Esophagus muscularis mucosa (tissue), 4 donors: ENCODE measurements at regions not wholly inside any gene's neighbourhood (a gene's known extent, or its start where the extent isn't known, plus 50 kb on each side); places are given as distances from the start of the nearest gene placed in this dataset.

Experiments used
- DNase-seq: peaks from one replicate; pipeline ENCODE4 v3.0.0-alpha.2; 2017; ENCODE audit errors: extremely low spot score
- H3K27ac ChIP-seq, 4 donors: fragments of 200-600 bp; sonication (generic); replicated peaks in 1 of 4; 1 replicate in 3 of 4; 2 replicates in 1 of 4; pipeline ENCODE4 v1.5.1; 2016 to 2019; ENCODE audit warnings: mild to moderate bottlenecking in 1 of 4
- H3K27me3 ChIP-seq, 4 donors: fragments of 200-600 bp; sonication (generic); one replicate each; pipeline versions ENCODE4 v1.5.1 to v1.6.0; 2016 to 2019
- H3K36me3 ChIP-seq, 4 donors: fragments of 200-600 bp; sonication (generic); one replicate each; pipeline ENCODE4 v1.5.1; 2016 to 2019
- H3K4me1 ChIP-seq, 4 donors: fragments of 200-600 bp; sonication (generic); one replicate each; pipeline ENCODE4 v1.5.1; 2016 to 2019
- H3K4me3 ChIP-seq, 4 donors: fragments of 200-600 bp; sonication (generic); 1 replicate in 2 of 4; 2 replicates in 2 of 4; pipeline ENCODE4 v1.5.1; 2016 to 2019; ENCODE audit warnings: mild to moderate bottlenecking in 4 of 4, moderate library complexity in 1 of 4
- H3K9me3 ChIP-seq, 4 donors: fragments of 200-600 bp; sonication (generic); 1 replicate in 3 of 4; 2 replicates in 1 of 4; pipeline ENCODE4 v1.5.1; 2016 to 2019
- EP300 ChIP-seq: sonication (generic); formaldehyde crosslinking; IDR thresholded peaks from one replicate; pipeline ENCODE4 v1.6.1; 2017; ENCODE audit warnings: antibody characterized with exemption
- POLR2A ChIP-seq: fragments of 450-650 bp; IDR thresholded peaks from one replicate; pipeline ENCODE4 v1.6.1; 2017; ENCODE audit warnings: antibody characterized with exemption, moderate library complexity, mild to moderate bottlenecking, low read depth
- POLR2AphosphoS5 ChIP-seq, 2 donors: sonication (generic); formaldehyde crosslinking; IDR thresholded peaks; one replicate each; pipeline ENCODE4 v1.6.1; 2017; ENCODE audit warnings: antibody characterized with exemption in 2 of 2
- WGBS: methylation state at CpG from one replicate; pipeline ENCODE4 v1.1.5; 2018; 5-methylcytosine and 5-hydroxymethylcytosine counted together
- intact Hi-C: fragments of 100-400 bp; cut with DNase I; formaldehyde crosslinking; loops from one replicate; pipeline ENCODE4 v1.15.1; 2023
- TF ChIP-seq, protein P1 (sequence below), 3 experiments: fragments of 200-600 bp in 2 of 3; fragments of 450-650 bp in 1 of 3; sonication (generic) in 2 of 3; IDR thresholded peaks; one replicate each; pipeline ENCODE4 v1.5.1; 2017 to 2019; ENCODE audit warnings: antibody characterized with exemption in 3 of 3, mild to moderate bottlenecking in 2 of 3, moderate library complexity in 1 of 3

DNA sequence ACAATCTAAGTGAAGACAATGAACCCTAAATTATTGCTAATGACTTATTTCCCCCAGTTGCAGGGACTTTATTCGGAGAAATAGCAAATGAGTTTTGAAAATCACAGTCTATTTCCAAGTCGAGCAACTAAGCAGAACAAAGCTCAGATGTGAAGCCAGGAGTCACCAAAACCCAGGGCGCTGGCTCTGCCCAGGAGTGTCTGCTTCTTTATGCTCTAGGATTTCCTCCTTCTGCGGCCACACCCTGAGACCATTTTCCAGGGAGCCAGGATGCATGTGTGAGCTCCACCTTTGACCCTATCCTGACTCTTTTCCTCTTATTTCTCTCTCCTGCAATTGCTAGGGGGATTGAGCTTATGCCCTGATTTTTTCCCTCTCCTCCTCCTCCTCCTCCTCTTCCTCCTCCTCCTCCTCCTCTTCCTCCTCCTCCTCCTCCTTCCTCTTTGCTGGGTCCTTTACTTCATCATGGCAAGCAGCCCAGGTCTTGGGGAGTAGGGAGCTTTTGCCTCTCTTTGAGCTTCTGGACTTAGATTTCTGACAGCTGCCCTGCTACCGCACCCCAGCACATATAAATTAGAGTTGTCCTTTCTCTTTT lies 234.4 kb downstream of the ARL4A start:
- Histone ChIP-seq H3K4me1 (peaks cover 0 to 3% (median 2%) of the 10 kb centered on the region in 4 donors), H3K27me3 (no peaks in the 10 kb centered on the region), H3K9me3 (no peaks in the 10 kb centered on the region), H3K4me3 (no peak overlapping the region), H3K27ac (no peak overlapping the region), H3K36me3 (no peaks in the 10 kb centered on the region)
- DNase-seq = no peak
- intact Hi-C loops = no loop called here
- WGBS = 90% methylated on average over 4 of the region's 5 CpGs
- TF ChIP-seq, protein P1, sequence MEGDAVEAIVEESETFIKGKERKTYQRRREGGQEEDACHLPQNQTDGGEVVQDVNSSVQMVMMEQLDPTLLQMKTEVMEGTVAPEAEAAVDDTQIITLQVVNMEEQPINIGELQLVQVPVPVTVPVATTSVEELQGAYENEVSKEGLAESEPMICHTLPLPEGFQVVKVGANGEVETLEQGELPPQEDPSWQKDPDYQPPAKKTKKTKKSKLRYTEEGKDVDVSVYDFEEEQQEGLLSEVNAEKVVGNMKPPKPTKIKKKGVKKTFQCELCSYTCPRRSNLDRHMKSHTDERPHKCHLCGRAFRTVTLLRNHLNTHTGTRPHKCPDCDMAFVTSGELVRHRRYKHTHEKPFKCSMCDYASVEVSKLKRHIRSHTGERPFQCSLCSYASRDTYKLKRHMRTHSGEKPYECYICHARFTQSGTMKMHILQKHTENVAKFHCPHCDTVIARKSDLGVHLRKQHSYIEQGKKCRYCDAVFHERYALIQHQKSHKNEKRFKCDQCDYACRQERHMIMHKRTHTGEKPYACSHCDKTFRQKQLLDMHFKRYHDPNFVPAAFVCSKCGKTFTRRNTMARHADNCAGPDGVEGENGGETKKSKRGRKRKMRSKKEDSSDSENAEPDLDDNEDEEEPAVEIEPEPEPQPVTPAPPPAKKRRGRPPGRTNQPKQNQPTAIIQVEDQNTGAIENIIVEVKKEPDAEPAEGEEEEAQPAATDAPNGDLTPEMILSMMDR (IDR thresholded peaks at IDR 0.05) = no peak
- TF ChIP-seq EP300 (no peak), POLR2AphosphoS5 (IDR thresholded peaks at IDR 0.05) (no peak), POLR2A (no peak)

DNA sequence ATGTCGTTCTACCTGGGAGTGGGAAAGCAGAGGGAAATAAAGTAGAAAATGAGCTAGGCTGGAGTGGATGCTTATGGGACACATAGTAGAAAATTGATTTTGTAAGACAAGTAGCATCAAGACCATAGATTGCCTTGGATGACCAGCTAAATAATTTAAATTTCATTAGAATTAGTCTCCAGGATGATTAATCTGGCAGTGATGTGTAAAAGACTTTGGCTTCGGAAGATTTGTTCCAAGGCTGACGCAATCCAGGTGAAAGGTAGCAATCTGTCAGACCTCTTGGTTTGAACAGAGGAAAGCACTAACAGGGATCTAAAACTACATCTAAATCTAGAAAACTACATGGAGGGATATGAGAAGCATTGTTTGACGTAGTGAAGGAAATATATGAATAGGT lies 236.5 kb downstream of the ARL4A start:
- intact Hi-C loops = no loop called here
- no peaks in the 10 kb centered on the region for H3K9me3 ChIP-seq
- no peak overlapping the region for H3K27ac ChIP-seq
- peaks cover 0 to 7% (median 3%) of the 10 kb centered on the region in 4 donors for H3K4me1 ChIP-seq
- H3K4me3 ChIP-seq = no peak overlapping the region
- no peak for DNase-seq
- whole genome bisulfite sequencing = 76% methylated on average over 4 of the region's 4 CpGs
- H3K36me3 ChIP-seq = no peaks in the 10 kb centered on the region
- no peaks in the 10 kb centered on the region for H3K27me3 ChIP-seq
- TF ChIP-seq POLR2A = no peak
- TF ChIP-seq, protein P1 (IDR thresholded peaks at IDR 0.05) = no peak
- no peak for TF ChIP-seq POLR2AphosphoS5 (IDR thresholded peaks at IDR 0.05)
- TF ChIP-seq EP300 = no peak

DNA sequence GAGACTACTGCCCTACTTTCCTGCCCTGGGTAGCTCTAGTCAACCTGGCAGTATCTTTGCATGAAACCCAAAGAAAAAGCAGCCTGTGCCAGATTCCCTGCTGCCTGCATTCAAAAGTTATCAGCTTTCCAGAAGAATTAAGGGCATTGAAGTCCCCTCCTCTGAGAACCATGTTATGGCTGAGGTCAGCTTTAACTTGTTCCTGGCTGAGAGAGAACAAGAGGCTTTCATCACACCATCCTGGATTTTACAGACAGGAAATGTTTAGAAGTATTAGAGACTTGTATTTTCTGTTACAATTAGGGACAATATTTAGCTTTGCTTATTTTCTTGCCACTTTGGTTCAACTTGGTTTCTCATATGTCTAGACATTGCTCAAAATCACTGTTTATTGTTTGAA lies 238.8 kb downstream of the ARL4A start:
- no peak overlapping the region for H3K4me3 ChIP-seq
- no peak overlapping the region for H3K27ac ChIP-seq
- intact Hi-C loops = no loop called here
- no peaks in the 10 kb centered on the region for H3K27me3 ChIP-seq
- H3K4me1 ChIP-seq = peaks cover 0 to 7% (median 3%) of the 10 kb centered on the region in 4 donors
- no peak for DNase-seq
- no peaks in the 10 kb centered on the region for H3K36me3 ChIP-seq
- H3K9me3 ChIP-seq = no peaks in the 10 kb centered on the region
- TF ChIP-seq POLR2A (no peak), POLR2AphosphoS5 (IDR thresholded peaks at IDR 0.05) (no peak), EP300 (no peak)
- TF ChIP-seq, protein P1 (IDR thresholded peaks at IDR 0.05) = no peak

DNA sequence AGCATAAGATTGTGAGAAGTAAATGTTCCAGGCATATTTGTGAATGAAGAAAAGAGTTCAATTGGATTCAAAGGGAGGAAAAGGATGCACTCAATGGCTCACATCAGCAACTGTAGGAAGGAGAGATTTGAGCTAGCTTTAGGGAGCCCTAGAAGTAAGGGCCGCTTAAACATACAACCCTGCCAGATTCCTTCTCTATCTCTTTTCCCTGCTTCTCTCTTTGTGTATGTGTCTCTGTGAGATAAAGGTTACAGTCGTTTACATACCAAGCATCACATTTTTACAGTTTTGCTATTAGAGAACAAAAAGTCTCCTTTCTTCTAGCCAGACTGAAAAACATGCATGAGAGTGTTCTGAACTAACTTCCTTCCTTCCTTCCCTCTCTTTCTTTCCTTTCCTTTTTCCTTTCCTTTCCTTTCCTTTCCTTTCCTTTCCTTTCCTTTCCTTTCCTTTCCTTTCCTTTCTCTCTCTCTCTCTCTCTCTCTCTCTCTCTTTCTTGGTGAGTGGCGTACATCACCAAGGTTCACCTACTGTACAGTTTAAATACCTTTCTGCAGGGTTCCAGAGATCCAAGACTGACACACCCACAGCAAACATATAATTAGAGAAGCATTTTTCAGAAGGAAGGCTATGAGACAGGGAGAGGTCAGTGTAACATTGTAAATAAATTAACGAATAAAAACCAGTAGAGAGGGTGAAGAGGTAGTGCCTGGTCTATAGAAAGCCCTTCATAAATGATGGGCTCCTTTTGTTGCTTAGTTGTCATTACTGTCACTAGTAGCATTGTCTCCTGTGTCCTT lies 240.4 kb downstream of the ARL4A start:
- 74% methylated on average over 4 of the region's 4 CpGs for WGBS
- intact Hi-C loops = no loop called here
- TF ChIP-seq EP300 = no peak
- TF ChIP-seq POLR2A = no peak
- TF ChIP-seq, protein P1 (IDR thresholded peaks at IDR 0.05) = no peak
- no peak for TF ChIP-seq POLR2AphosphoS5 (IDR thresholded peaks at IDR 0.05)

More for the DNA sequence above, 240.4 kb downstream of the ARL4A start:
- no peak overlapping the region for H3K4me3 ChIP-seq
- DNase-seq = no peak
- no peaks in the 10 kb centered on the region for H3K27me3 ChIP-seq
- peaks cover 0 to 7% (median 3%) of the 10 kb centered on the region in 4 donors for H3K4me1 ChIP-seq
- H3K36me3 ChIP-seq = no peaks in the 10 kb centered on the region
- H3K27ac ChIP-seq = no peak overlapping the region
- H3K9me3 ChIP-seq = no peaks in the 10 kb centered on the region
